HT-29 (cell line): ENCODE measurements at regions not wholly inside any gene's neighbourhood (a gene's known extent, or its start where the extent isn't known, plus 50 kb on each side); places are given as distances from the start of the nearest gene placed in this dataset.

Experiments used
- DNase-seq: peaks from one replicate; pipeline ENCODE4 v3.0.0-alpha.2; 2015; ENCODE audit warnings: low spot score

GRCh38 chr4:130628531-130628930, 1532.6 kb downstream of the C4orf33 start:
- DNase-seq = no peak

GRCh38 chr4:130632731-130633604, 1537.0 kb downstream of the C4orf33 start:
- no peak for DNase-seq

GRCh38 chr4:130636486-130636885, 1540.5 kb downstream of the C4orf33 start:
- DNase-seq = no peak

- no peak for DNase-seq
These were observed 1544.6 kb downstream of the C4orf33 start for GRCh38 chr4:130640592-130640991.

- no peak for DNase-seq
These were observed 1550.9 kb downstream of the C4orf33 start for GRCh38 chr4:130646886-130647285.

GRCh38 chr4:130648570-130648969, 1552.6 kb downstream of the C4orf33 start:
- DNase-seq = no peak

- no peak for DNase-seq
These were observed 1557.9 kb downstream of the C4orf33 start for GRCh38 chr4:130653842-130654241.

GRCh38 chr4:130659320-130659719, 1563.4 kb downstream of the C4orf33 start:
- DNase-seq = no peak

GRCh38 chr4:130668859-130669258, 1572.9 kb downstream of the C4orf33 start:
- DNase-seq = no peak

GRCh38 chr4:130675266-130675665, 1579.3 kb downstream of the C4orf33 start:
- DNase-seq = no peak

GRCh38 chr4:130689181-130689580, 1593.2 kb downstream of the C4orf33 start:
- DNase-seq = no peak

- DNase-seq = no peak
These were observed 1602.3 kb downstream of the C4orf33 start for GRCh38 chr4:130698251-130698650.

GRCh38 chr4:130699004-130699403, 1603.1 kb downstream of the C4orf33 start:
- no peak for DNase-seq

GRCh38 chr4:130703211-130703935, 1607.4 kb downstream of the C4orf33 start:
- no peak for DNase-seq

GRCh38 chr4:130705023-130705422, 1609.1 kb downstream of the C4orf33 start:
- no peak for DNase-seq

- no peak for DNase-seq
These were observed 1616.1 kb downstream of the C4orf33 start for GRCh38 chr4:130712038-130712437.

- no peak for DNase-seq
These were observed 1618.1 kb downstream of the C4orf33 start for GRCh38 chr4:130714006-130714405.

- no peak for DNase-seq
These were observed 1626.4 kb downstream of the C4orf33 start for GRCh38 chr4:130722361-130722760.

- DNase-seq = no peak
These were observed 1640.7 kb downstream of the C4orf33 start for GRCh38 chr4:130736436-130737185.

GRCh38 chr4:130738233-130738632, 1642.3 kb downstream of the C4orf33 start:
- DNase-seq = no peak

- no peak for DNase-seq
These were observed 1651.9 kb downstream of the C4orf33 start for GRCh38 chr4:130747842-130748241.

GRCh38 chr4:130753926-130754325, 1658.0 kb downstream of the C4orf33 start:
- DNase-seq = no peak
